ENCODE measurements at regions not wholly inside any gene's neighbourhood (a gene's known extent, or its start where the extent isn't known, plus 50 kb on each side); places are given as distances from the start of the nearest gene placed in this dataset.
"Not testable (repeated sequence)": the region's sequence is repeated elsewhere in the genome, so short reads cannot be mapped to it uniquely, and the experiment has no call there.

DNA sequence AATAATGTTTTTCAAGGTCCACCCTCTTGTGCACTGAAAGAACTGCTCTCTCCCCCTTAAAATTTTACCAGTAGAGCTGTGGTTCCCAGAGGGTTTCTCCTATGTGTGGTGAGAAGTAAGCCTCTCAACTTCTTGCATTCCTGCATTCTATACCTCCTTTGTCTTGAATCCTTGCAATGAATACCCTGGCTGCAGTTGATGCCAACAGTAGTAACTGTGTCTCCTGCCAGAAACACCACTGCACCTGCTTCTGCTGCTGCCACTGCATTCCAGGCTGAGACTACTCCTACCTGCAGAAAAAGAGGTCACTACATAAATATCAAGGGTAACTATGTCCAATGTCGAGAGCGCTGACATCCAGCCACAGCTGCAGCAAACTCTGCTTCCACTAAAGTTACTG lies 203.7 kb downstream of the TMEM167A start:
- no peak for TF ChIP-seq EZH2 (IDR thresholded peaks at IDR 0.05; ENCODE audit: insufficient read depth, low read length)
- TF ChIP-seq, protein P1, sequence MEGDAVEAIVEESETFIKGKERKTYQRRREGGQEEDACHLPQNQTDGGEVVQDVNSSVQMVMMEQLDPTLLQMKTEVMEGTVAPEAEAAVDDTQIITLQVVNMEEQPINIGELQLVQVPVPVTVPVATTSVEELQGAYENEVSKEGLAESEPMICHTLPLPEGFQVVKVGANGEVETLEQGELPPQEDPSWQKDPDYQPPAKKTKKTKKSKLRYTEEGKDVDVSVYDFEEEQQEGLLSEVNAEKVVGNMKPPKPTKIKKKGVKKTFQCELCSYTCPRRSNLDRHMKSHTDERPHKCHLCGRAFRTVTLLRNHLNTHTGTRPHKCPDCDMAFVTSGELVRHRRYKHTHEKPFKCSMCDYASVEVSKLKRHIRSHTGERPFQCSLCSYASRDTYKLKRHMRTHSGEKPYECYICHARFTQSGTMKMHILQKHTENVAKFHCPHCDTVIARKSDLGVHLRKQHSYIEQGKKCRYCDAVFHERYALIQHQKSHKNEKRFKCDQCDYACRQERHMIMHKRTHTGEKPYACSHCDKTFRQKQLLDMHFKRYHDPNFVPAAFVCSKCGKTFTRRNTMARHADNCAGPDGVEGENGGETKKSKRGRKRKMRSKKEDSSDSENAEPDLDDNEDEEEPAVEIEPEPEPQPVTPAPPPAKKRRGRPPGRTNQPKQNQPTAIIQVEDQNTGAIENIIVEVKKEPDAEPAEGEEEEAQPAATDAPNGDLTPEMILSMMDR (IDR thresholded peaks at IDR 0.05; ENCODE audit: insufficient read depth, low read depth, low read length): no peak
- H4K20me1 ChIP-seq (ENCODE audit: insufficient read depth, low read length): no peaks in the 10 kb centered on the region
- H3K27me3 ChIP-seq (ENCODE audit: insufficient read depth, low read length): no peaks in the 10 kb centered on the region
- no peak overlapping the region for H3K27ac Mint-ChIP-seq (ENCODE audit: unreplicated experiment)
- no peak overlapping the region for H3K4me3 Mint-ChIP-seq (ENCODE audit: unreplicated experiment)
- no peaks in the 10 kb centered on the region for H3K4me1 ChIP-seq (ENCODE audit: insufficient read depth, low read length)
- H3K4me2 ChIP-seq (ENCODE audit: low read length): no peak overlapping the region
- DNase-seq (ENCODE audit: low read depth) (no peak), FAIRE-seq (no peak)
- H3K36me3 Mint-ChIP-seq (ENCODE audit: low read depth, unreplicated experiment): no peaks in the 10 kb centered on the region
- peaks cover 4% of the 10 kb centered on the region for H3K9me3 Mint-ChIP-seq (ENCODE audit: unreplicated experiment)
- H3K9ac ChIP-seq (ENCODE audit: low read length): no peak overlapping the region
- no peaks in the 10 kb centered on the region for H3K36me3 ChIP-seq (ENCODE audit: insufficient read depth, low read length)
- no peak overlapping the region for H3K4me3 ChIP-seq (ENCODE audit: insufficient read depth, low read depth, low read length)
- no peaks in the 10 kb centered on the region for H3K79me2 ChIP-seq (ENCODE audit: insufficient read depth, low read length)
- H3K27me3 Mint-ChIP-seq (ENCODE audit: low read depth, unreplicated experiment): no peaks in the 10 kb centered on the region
- no peak overlapping the region for H3K27ac ChIP-seq (ENCODE audit: low read depth, low read length)
- no peaks in the 10 kb centered on the region for H3K9me3 ChIP-seq (ENCODE audit: insufficient read depth, low read depth, low read length)
- no peaks in the 10 kb centered on the region for H3K4me1 Mint-ChIP-seq (ENCODE audit: low read depth, unreplicated experiment)
- no peak overlapping the region for H2AFZ ChIP-seq (ENCODE audit: low read depth, low read length)

DNA sequence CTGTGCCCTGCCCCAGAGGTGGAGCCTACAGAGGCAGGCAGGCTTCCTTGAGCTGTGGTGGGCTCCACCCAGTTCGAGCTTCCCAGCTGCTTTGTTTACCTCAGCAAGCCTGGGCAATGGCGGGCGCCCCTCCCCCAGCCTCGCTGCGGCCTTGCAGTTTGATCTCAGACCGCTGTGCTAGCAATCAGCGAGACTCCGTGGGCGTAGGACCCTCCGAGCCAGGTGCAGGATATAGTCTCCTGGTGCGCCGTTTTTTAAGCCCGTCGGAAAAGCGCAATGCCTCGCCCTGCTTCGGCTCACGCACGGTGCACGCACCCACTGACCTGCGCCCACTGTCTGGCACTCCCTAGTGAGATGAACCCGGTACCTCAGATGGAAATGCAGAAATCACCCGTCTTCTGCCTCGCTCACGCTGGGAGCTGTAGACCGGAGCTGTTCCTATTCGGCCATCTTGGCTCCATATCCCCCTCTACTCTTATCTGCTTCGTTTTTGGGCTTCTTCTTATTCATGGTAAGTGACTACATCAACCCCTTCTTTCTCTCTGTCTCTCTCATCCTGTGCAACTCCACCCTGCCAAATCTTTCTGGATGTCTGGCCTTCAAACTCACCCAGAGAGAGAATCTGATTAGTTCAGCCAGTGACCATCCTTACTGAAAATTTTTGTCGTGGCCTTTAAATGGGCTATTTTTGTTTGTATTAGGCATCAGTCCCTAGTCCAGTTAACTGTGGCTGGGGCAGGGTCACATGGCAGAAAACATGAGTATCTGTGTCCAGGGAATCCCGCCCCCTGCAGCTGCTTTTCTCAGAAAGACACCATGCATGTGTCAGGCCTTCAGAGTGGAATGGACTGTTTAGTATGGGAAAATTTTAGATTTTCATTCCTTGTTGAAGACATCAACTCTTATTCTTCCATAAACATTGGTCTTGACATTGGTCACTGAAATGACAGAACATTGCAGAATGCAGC lies 204.6 kb downstream of the TMEM167A start:
- H4K20me1 ChIP-seq (ENCODE audit: insufficient read depth, low read length); H3K36me3 Mint-ChIP-seq (ENCODE audit: low read depth, unreplicated experiment); H3K9ac ChIP-seq (ENCODE audit: low read length); H3K4me3 ChIP-seq (ENCODE audit: insufficient read depth, low read depth, low read length); H2AFZ ChIP-seq (ENCODE audit: low read depth, low read length); H3K9me3 ChIP-seq (ENCODE audit: insufficient read depth, low read depth, low read length); H3K79me2 ChIP-seq (ENCODE audit: insufficient read depth, low read length); H3K4me3 Mint-ChIP-seq (ENCODE audit: unreplicated experiment); DNase-seq (ENCODE audit: low read depth); H3K27me3 Mint-ChIP-seq (ENCODE audit: low read depth, unreplicated experiment); H3K27me3 ChIP-seq (ENCODE audit: insufficient read depth, low read length); H3K9me3 Mint-ChIP-seq (ENCODE audit: unreplicated experiment); H3K4me1 Mint-ChIP-seq (ENCODE audit: low read depth, unreplicated experiment); H3K4me2 ChIP-seq (ENCODE audit: low read length); H3K27ac ChIP-seq (ENCODE audit: low read depth, low read length); H3K4me1 ChIP-seq (ENCODE audit: insufficient read depth, low read length); H3K36me3 ChIP-seq (ENCODE audit: insufficient read depth, low read length); H3K27ac Mint-ChIP-seq (ENCODE audit: unreplicated experiment); FAIRE-seq: not testable (repeated sequence)

DNA sequence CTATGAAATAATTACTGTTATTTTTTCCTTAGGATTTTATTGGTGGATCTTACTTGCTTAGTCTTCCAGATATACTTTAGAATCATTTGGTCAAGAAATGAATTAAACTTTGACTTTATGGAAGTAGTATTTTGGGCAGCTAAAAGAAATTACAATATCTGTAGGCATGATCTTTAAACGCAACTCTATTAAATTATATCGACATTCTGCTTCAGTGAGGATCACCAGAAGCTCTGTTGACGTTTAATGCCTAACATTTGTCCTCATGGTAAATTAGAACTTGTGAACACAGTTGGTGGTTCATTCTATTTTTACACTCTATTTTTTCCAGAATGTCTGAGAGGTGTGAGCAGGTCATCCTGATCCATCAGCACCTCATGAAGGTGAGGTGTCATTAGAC lies 211.6 kb downstream of the TMEM167A start:
- Histone ChIP-seq H3K9ac (ENCODE audit: low read length) (no peak overlapping the region), H3K27ac (ENCODE audit: low read depth, low read length) (no peak overlapping the region), H3K4me2 (ENCODE audit: low read length) (no peak overlapping the region), H3K27me3 (ENCODE audit: insufficient read depth, low read length) (peaks cover 3% of the 10 kb centered on the region), H4K20me1 (ENCODE audit: insufficient read depth, low read length) (no peaks in the 10 kb centered on the region), H3K9me3 (ENCODE audit: insufficient read depth, low read depth, low read length) (no peaks in the 10 kb centered on the region), H3K4me3 (ENCODE audit: insufficient read depth, low read depth, low read length) (no peak overlapping the region), H3K79me2 (ENCODE audit: insufficient read depth, low read length) (no peaks in the 10 kb centered on the region), H3K4me1 (ENCODE audit: insufficient read depth, low read length) (no peaks in the 10 kb centered on the region), H2AFZ (ENCODE audit: low read depth, low read length) (no peak overlapping the region), H3K36me3 (ENCODE audit: insufficient read depth, low read length) (no peaks in the 10 kb centered on the region)
- Mint-ChIP-seq H3K36me3 (ENCODE audit: low read depth, unreplicated experiment) (no peaks in the 10 kb centered on the region), H3K4me3 (ENCODE audit: unreplicated experiment) (no peak overlapping the region), H3K9me3 (ENCODE audit: unreplicated experiment) (no peaks in the 10 kb centered on the region), H3K27ac (ENCODE audit: unreplicated experiment) (no peak overlapping the region), H3K27me3 (ENCODE audit: low read depth, unreplicated experiment) (no peaks in the 10 kb centered on the region), H3K4me1 (ENCODE audit: low read depth, unreplicated experiment) (no peaks in the 10 kb centered on the region)
- DNase-seq (ENCODE audit: low read depth) (no peak), FAIRE-seq (no peak)
- no peak for TF ChIP-seq EZH2 (IDR thresholded peaks at IDR 0.05; ENCODE audit: insufficient read depth, low read length)
